ENCODE measurements at regions not wholly inside any gene's neighbourhood (a gene's known extent, or its start where the extent isn't known, plus 50 kb on each side); places are given as distances from the start of the nearest gene placed in this dataset.

GRCh38 chr13:103283451-103283820 lies 217.2 kb upstream of the SLC10A2 start:
- no peak for TF ChIP-seq CTCF (IDR thresholded peaks at IDR 0.05; ENCODE audit: borderline replicate concordance, control extremely low read depth, extremely low read depth, insufficient read depth, missing control alignments)
- no peak for DNase-seq (ENCODE audit: low spot score)
- in situ Hi-C loops (cut with MboI; ENCODE audit: low sequenced_read_pairs, unreplicated experiment): no loop called here

DNA sequence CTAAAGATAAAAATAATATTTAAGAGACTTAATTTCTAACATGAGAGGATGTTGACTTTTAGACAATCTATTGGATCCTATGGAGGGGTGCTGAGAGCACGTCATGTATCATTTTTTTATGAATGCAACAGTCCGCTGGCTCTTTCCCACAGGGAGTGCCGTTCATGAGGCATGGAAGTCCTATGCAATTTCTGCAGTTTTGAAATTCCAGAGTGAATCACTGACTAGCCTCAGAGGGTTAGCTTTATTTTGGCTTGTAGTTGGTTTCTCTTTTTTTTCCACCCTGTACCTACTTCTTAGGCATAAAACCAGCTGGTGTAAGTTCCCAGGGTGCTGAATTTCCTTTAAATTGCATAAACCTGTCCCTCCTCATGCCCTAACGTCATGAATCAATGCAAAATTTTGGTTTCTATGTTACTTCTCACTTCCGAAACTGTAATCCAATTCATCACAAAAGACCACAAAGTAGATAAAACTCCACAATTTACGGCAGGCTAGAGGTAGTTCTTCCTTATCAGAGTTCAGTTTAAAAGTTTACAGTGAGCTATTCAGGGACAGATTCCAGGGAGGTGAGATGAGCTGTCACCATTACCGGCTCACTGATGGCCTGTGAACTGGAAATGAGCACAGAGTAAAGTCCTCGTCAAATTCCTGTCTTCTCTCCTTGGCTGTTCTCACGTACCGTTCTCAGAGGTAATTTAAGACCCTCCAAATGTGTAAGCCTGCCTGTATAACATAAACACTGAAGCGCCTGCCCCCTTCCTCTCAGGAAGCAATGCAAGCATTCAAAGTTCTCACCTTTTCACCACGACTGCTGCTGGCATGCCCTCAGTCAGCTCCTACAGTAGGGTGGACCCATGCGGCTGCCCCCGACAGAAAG lies 216.6 kb upstream of the SLC10A2 start:
- DNase-seq (ENCODE audit: low spot score): no peak
- TF ChIP-seq CTCF (IDR thresholded peaks at IDR 0.05; ENCODE audit: borderline replicate concordance, control extremely low read depth, extremely low read depth, insufficient read depth, missing control alignments): no peak
- in situ Hi-C loops (cut with MboI; ENCODE audit: low sequenced_read_pairs, unreplicated experiment): no loop called here

DNA sequence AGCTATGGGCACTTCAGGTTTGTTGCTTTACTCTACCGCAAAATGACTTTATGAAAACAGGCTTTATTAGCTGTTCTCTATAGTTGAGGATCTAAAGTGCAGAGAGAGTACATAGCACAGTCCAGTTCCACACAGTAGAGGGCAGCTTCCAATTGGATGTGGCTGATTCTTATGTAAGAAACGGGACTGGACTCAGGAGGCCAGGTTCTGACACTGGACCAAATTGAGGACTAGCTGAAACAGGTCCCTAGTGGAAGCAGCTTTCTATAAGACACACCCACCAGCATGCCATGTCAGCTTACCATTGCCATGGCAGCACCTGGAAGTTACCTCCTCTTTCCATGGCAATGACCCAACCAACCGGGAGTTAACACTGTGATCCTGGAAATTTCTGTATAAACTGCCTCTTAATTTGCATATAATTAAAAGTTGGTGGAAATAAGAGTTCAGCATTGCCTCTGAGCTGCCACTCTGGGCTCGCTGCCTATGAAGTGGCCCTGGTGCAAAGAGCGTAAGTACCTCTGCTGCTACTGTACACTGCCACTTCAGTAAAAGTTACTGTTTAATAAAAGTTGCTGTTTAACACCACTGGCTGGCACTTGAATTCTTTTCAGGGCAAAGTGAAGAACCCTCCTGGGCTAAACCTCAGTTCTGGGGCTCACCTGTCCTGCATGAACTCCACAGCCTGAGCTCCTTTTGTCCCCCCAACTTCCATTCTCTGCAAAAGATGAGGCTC lies 211.9 kb upstream of the SLC10A2 start:
- in situ Hi-C loops (cut with MboI; ENCODE audit: low sequenced_read_pairs, unreplicated experiment): no loop called here

GRCh38 chr13:103276775-103277498 lies 210.7 kb upstream of the SLC10A2 start:
- DNase-seq (ENCODE audit: low spot score): peak; percentile 13
- no peak for TF ChIP-seq CTCF (IDR thresholded peaks at IDR 0.05; ENCODE audit: borderline replicate concordance, control extremely low read depth, extremely low read depth, insufficient read depth, missing control alignments)
- in situ Hi-C loops (cut with MboI; ENCODE audit: low sequenced_read_pairs, unreplicated experiment): no loop called here

More for the DNA sequence above, 211.9 kb upstream of the SLC10A2 start:
- TF ChIP-seq CTCF (IDR thresholded peaks at IDR 0.05; ENCODE audit: borderline replicate concordance, control extremely low read depth, extremely low read depth, insufficient read depth, missing control alignments): no peak
- DNase-seq (ENCODE audit: low spot score): no peak

- TF ChIP-seq CTCF (IDR thresholded peaks at IDR 0.05; ENCODE audit: borderline replicate concordance, control extremely low read depth, extremely low read depth, insufficient read depth, missing control alignments): no peak
- no peak for DNase-seq (ENCODE audit: low spot score)
- in situ Hi-C loops (cut with MboI; ENCODE audit: low sequenced_read_pairs, unreplicated experiment): no loop called here
These were observed 209.5 kb upstream of the SLC10A2 start for GRCh38 chr13:103275722-103276121.

DNA sequence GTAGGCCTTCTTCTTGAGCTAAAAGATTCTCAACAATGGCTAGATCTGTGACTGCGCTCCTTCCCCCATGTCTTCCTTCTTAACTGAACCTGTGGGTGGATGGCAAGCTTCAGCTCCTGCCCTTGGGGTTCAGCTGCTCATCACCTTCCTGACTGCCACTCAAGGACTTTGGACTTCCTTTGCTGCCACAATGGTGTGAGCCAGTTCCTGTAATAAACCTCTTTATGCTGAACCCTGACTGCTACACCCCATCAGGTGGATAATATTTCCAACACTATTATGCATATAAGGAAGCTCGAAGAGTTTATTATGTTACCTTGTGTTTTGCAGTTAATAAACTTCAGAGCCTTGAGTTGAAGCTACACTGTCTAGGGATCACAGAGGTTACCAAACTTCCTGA lies 208.9 kb upstream of the SLC10A2 start:
- DNase-seq (ENCODE audit: low spot score): no peak
- TF ChIP-seq CTCF (IDR thresholded peaks at IDR 0.05; ENCODE audit: borderline replicate concordance, control extremely low read depth, extremely low read depth, insufficient read depth, missing control alignments): no peak
- in situ Hi-C loops (cut with MboI; ENCODE audit: low sequenced_read_pairs, unreplicated experiment): no loop called here

Data from GM13976 (cell line).